SK-N-MC (cell line): ENCODE measurements at regions not wholly inside any gene's neighbourhood (a gene's known extent, or its start where the extent isn't known, plus 50 kb on each side); places are given as distances from the start of the nearest gene placed in this dataset.

Experiments
- EZH2 ChIP-seq: fragments of 200-600 bp; sonication (generic); IDR thresholded peaks from one replicate; pipeline ENCODE4 v1.6.1; 2017; ENCODE audit warnings: antibody characterized with exemption
- FOXP2 ChIP-seq: optimal IDR thresholded peaks from 2 replicates; pipeline ENCODE3; 2011; ENCODE audit warnings: mild to moderate bottlenecking, moderate library complexity; ENCODE audit not compliant: insufficient read depth; ENCODE audit errors: extremely low read length, control extremely low read depth
- POLR2AphosphoS5 ChIP-seq: IDR thresholded peaks from 2 replicates; pipeline ENCODE4 v1.6.1; 2012; ENCODE audit warnings: mild to moderate bottlenecking, low read depth, low read length, borderline replicate concordance

- TF ChIP-seq POLR2AphosphoS5 (no peak), EZH2 (no peak), FOXP2 (no peak)
Observed at GRCh38 chr10:8513155-8514147, 459.0 kb downstream of the GATA3 start.
